SKM-1 (cell line): ENCODE measurements at regions not wholly inside any gene's neighbourhood (a gene's known extent, or its start where the extent isn't known, plus 50 kb on each side); places are given as distances from the start of the nearest gene placed in this dataset.
"Not testable (repeated sequence)": the region's sequence is repeated elsewhere in the genome, so short reads cannot be mapped to it uniquely, and the experiment has no call there.

Source experiments
- DNase-seq: peaks from one replicate; lab custom pipeline; 2025; ENCODE audit not compliant: unreplicated experiment; lab: John Stamatoyannopoulos, UW

GRCh38 chr2:118577202-118577601, 270.2 kb downstream of the EN1 start:
- no peak for DNase-seq

GRCh38 chr2:118576109-118576855, 271.2 kb downstream of the EN1 start:
- peak; percentile 6 for DNase-seq

- not testable (repeated sequence) for DNase-seq
Measured at GRCh38 chr2:118572380-118572779, 275.1 kb downstream of the EN1 start.

- DNase-seq: no peak
Measured at GRCh38 chr2:118569876-118570535, 277.4 kb downstream of the EN1 start.

GRCh38 chr2:118568700-118569099, 278.7 kb downstream of the EN1 start:
- DNase-seq: no peak

DNA sequence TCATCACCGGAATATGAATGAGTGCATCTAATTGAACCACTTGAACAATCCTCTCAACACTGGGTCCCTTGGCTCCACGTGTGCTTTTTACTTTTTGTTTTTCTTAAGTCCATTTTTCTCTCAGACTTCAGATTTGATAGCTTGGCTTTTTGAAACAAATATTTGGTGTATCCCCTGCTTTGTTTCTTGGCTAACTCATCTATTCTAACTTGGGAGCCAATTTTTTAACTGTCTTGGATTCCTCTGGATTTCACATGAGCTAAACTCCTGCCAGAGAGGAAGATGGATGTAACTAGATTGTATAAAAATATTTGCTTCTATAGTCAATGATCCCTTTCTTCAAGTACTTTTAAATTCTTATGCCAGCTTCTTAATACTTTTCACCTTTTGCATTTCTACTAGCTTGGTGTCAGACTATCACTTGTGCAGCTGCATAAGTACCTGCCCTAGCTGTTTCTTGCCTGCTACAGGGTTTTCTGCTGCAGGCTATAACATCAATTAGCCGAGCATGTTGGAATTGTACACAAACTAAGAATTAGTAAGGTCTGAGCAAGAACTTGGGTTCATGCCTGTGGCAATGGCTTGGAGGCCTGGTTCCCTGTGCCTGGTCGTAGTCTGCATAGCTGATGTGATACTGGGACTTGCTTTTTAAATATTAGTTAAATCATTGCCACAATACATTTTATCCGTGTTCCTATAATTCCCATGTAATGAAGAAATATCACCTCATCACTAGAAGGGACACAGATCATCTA, 281.5 kb downstream of the EN1 start:
- DNase-seq: no peak

DNA sequence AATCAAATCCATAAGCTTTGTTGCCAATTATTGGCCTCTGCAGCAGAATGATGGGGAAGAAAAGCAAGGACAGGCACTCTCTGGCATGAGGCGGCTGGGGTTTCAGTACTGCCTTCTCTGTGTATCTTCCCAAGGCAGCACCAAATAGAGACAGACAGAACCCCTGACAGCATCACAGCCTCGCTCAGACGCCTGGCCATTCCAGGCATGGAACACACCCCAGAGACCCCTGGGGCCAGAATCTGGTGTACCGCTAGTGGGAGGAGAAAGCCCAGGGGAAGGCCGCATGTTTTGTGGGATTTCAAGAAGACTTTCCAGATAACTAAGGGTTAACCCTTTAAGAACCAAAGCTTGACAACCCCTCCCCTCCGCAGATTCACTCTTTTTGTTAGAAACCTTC, 282.1 kb downstream of the EN1 start:
- no peak for DNase-seq

GRCh38 chr2:118562144-118562543, 285.3 kb downstream of the EN1 start:
- no peak for DNase-seq

GRCh38 chr2:118558846-118559245, 288.6 kb downstream of the EN1 start:
- DNase-seq: no peak

GRCh38 chr2:118557791-118558190, 289.7 kb downstream of the EN1 start:
- no peak for DNase-seq

- DNase-seq: no peak
Measured at GRCh38 chr2:118557016-118557415, 290.4 kb downstream of the EN1 start.

DNA sequence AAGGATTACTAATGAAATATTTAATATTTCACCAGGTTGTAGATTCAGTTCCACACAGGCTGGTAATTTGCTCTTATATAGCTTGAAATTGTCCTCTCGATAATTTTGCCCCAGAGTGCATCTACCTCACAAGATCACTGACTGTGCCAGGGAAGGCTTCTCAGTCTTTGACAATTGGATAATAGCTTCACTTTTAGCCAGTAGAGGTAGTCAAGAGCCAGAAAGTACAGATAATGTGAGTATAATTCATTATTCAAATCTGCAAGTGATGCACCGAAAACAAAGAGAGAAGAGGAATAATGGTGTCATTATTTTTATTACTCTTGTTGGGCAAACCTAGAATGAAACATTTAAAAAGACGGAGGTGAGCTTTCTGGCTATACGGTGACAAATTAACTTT, 292.8 kb downstream of the EN1 start:
- no peak for DNase-seq

DNA sequence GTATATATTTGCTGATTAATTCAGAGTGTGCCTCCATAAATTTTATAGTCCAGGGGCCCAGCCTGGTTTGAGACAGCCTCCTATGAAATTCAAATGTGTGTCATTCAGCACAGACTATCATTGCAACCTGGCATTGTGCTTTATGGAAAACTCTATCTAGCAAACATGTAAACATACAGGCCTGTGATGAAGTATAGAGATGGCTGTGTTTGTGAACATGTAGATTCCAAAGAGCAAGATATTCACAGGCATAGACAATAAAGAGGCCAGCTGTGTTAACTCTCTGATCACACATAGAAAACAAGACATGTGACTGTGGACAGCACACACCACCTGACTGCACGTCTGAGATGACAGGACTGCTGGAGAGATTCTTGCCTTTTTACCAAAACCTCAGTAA, 297.9 kb downstream of the EN1 start:
- no peak for DNase-seq

DNA sequence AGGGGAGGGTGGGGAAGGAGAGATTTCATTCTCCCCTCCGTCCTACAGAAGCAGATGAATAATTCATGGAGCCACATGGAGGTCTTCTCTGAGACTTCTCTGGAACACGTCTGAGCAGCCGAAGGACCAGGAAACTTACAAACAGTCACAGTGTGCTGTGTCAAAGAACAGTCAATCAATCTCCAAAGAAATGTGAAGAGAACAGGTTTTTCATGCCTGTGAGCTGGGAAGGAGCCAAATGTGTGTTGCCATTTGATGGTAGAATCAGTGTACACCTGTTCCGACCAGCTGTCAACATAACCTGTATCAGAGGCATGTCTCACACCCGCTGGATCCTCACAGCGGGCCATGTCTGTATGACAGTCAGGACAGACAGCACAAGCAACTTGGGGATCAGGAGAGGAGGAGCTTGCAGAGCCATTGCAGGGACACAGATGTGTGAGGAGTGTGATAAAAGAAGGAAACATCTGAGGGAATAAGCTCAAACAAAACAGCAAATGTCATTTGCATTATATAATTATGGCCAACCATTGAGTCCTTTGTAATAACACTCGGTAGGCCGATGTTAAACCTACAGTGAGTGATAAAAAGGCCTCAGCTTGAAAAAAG, 298.5 kb downstream of the EN1 start:
- no peak for DNase-seq

DNA sequence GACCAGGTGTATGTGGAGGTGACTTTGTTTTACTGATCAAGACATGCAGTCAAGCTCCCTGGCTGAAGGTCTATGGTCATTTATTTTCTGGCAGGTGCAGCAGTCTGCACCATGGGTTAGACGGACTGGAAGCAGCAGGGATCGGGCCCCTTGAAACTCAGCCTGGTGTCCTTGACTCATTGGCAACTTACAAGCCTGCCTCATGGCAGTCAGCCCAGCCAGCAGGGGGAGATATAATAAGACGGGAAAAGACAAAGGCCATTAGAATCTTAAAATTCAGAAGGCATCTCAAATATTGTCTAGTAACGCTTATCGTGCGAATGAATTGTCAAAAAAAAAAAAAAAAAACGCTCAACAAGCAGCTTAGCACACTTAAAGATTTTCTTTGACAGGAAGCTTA, 308.2 kb downstream of the EN1 start:
- no peak for DNase-seq

- DNase-seq: no peak
Measured at GRCh38 chr2:118536306-118536705, 311.1 kb downstream of the EN1 start.

DNA sequence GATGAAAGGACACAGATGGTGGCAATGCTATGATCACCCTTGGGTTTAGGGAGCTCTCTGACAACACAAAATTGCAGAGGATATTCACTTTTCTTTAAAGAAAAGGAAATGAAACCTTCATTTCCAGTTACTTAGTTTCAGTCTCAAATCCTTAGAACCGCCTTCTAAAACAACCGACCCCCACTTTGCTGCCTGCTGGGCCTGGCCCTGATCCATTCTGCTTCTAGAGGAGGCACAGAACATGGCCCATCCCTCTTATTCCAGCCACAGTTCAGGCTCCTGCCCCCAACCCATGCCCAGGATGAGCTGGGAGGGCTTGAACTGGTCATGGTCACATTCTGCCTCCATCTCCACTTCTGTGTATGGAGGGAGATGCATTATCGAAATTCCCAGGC, 311.6 kb downstream of the EN1 start:
- no peak for DNase-seq

GRCh38 chr2:118535171-118535817, 312.2 kb downstream of the EN1 start:
- DNase-seq: no peak

DNA sequence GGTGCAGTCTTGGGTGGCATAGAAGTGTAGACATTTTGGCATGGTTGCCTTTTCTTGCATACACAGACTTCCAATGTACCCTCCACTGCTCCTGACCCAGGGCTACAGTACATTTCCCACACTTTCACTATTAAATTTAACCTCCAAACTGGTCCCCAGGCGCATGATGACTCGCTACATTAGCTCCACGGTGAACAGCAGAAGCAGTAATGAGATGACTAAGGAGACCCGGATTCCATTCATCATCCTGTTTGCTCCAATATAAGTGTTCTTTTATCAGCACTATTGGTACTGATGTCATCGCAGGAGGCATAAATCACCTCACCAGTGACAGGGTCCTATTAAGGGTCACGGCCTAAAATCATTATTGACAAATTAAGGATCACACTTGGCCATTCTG, 316.5 kb downstream of the EN1 start:
- DNase-seq: no peak

- DNase-seq: no peak
Measured at GRCh38 chr2:118529908-118530599, 317.4 kb downstream of the EN1 start.

DNA sequence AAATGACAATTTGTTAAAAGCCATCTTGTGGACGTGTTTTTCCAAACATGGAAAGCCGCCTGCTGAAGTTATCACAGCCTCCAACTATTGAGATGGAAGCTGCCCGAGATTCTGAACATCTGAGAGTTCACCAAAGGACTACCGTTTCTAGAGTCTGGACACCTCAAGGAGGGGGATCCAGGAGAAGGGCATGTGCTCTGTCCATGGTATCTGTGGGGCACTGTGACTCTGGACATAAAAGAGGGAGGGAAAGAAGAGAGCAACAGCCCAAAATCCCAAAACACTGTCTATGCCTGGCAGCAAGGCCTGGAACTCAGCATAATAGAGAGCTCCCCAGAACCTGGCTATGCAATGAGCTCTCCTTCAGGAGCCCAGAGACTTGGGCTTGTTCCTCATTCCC, 319.9 kb downstream of the EN1 start:
- no peak for DNase-seq
